HepG2 (cell line): ENCODE measurements at regions not wholly inside any gene's neighbourhood (a gene's known extent, or its start where the extent isn't known, plus 50 kb on each side); places are given as distances from the start of the nearest gene placed in this dataset.

Experiments used
- EEA1 ChIP-seq: sonication (generic); formaldehyde crosslinking; IDR thresholded peaks from 2 replicates; pipeline ENCODE4 v1.5.1; 2020; ENCODE audit warnings: mild to moderate bottlenecking, missing genetic modification reagents, borderline replicate concordance
- FOXA3 ChIP-seq: IDR thresholded peaks from 2 replicates; pipeline ENCODE4 v1.6.1; 2016; ENCODE audit warnings: missing genetic modification reagents, missing compliant biosample characterization
- GATAD1 ChIP-seq: IDR thresholded peaks from 2 replicates; pipeline ENCODE4 v1.6.1; 2016; ENCODE audit warnings: missing genetic modification reagents, missing compliant biosample characterization
- KAT8 ChIP-seq: IDR thresholded peaks from 2 replicates; pipeline ENCODE4 v1.6.1; 2016; ENCODE audit warnings: missing genetic modification reagents, missing compliant biosample characterization
- KMT2A ChIP-seq: sonication (generic); formaldehyde crosslinking; IDR thresholded peaks from 2 replicates; pipeline ENCODE4 v1.4.0; 2020; ENCODE audit warnings: missing genetic modification reagents
- MBD4 ChIP-seq: IDR thresholded peaks from 2 replicates; pipeline ENCODE4 v1.6.1; 2012; ENCODE audit warnings: low read length, inconsistent platforms, borderline replicate concordance
- NFYC ChIP-seq: IDR thresholded peaks from 2 replicates; pipeline ENCODE4 v1.6.1; 2016; ENCODE audit warnings: missing genetic modification reagents, missing compliant biosample characterization
- PLRG1 ChIP-seq: fragments of 450-650 bp; conservative IDR thresholded peaks from 2 replicates; pipeline ENCODE4 v1.6.1; 2016
- RXRB ChIP-seq: IDR thresholded peaks from 2 replicates; pipeline ENCODE4 v1.6.1; 2016; ENCODE audit warnings: borderline replicate concordance, missing genetic modification reagents, missing compliant biosample characterization
- SALL2 ChIP-seq: sonication (generic); formaldehyde crosslinking; IDR thresholded peaks from 2 replicates; pipeline ENCODE4 v1.8.1; 2023; ENCODE audit warnings: mild to moderate bottlenecking, missing genetic modification reagents, inconsistent platforms
- ZFP36L2 ChIP-seq: sonication (generic); formaldehyde crosslinking; IDR thresholded peaks from 2 replicates; pipeline ENCODE4 v1.4.0; 2020; ENCODE audit warnings: missing genetic modification reagents
- ZNF329 ChIP-seq: sonication (generic); formaldehyde crosslinking; IDR thresholded peaks from 2 replicates; pipeline ENCODE4 v1.9.0; 2021; ENCODE audit warnings: low read depth, mild to moderate bottlenecking, missing genetic modification reagents
- ZNF547 ChIP-seq: sonication (generic); formaldehyde crosslinking; IDR thresholded peaks from 2 replicates; pipeline ENCODE4 v1.5.1; 2020; ENCODE audit warnings: mild to moderate bottlenecking, missing genetic modification reagents
- ZNF644 ChIP-seq: IDR thresholded peaks from 2 replicates; pipeline ENCODE4 v1.6.1; 2016; ENCODE audit warnings: low read depth
- ZNF878 ChIP-seq: sonication (generic); formaldehyde crosslinking; IDR thresholded peaks from 2 replicates; pipeline ENCODE4 v1.8.1; 2023; ENCODE audit warnings: mild to moderate bottlenecking, missing genetic modification reagents, moderate library complexity
- ZSCAN22 ChIP-seq: sonication (generic); formaldehyde crosslinking; IDR thresholded peaks from 2 replicates; pipeline ENCODE4 v1.4.0; 2020; ENCODE audit warnings: mild to moderate bottlenecking, missing genetic modification reagents
- ZSCAN30 ChIP-seq: sonication (generic); formaldehyde crosslinking; IDR thresholded peaks from 2 replicates; pipeline ENCODE4 v1.5.0; 2020; ENCODE audit warnings: mild to moderate bottlenecking, missing genetic modification reagents
- ZSCAN31 ChIP-seq: sonication (generic); formaldehyde crosslinking; IDR thresholded peaks from 2 replicates; pipeline ENCODE4 v1.5.0; 2020; ENCODE audit warnings: low read depth, mild to moderate bottlenecking, missing genetic modification reagents
- TF ChIP-seq, protein P1 (sequence below): sonication (generic); formaldehyde crosslinking; IDR thresholded peaks from 2 replicates; pipeline ENCODE4 v1.5.1; 2020; ENCODE audit warnings: missing genetic modification reagents, mild to moderate bottlenecking, borderline replicate concordance
- TF ChIP-seq, protein P2 (sequence below): sonication (generic); formaldehyde crosslinking; IDR thresholded peaks from 2 replicates; pipeline ENCODE4 v1.4.0; 2020; ENCODE audit warnings: missing genetic modification reagents, borderline replicate concordance
- TF ChIP-seq, protein P3 (sequence below): IDR thresholded peaks from 2 replicates; pipeline ENCODE4 v1.4.0; 2020; ENCODE audit warnings: mild to moderate bottlenecking, missing genetic modification reagents
- TF ChIP-seq, protein P4 (sequence below): sonication (generic); formaldehyde crosslinking; IDR thresholded peaks from 2 replicates; pipeline ENCODE4 v1.9.0; 2022; ENCODE audit warnings: low read depth, missing genetic modification reagents
- TF ChIP-seq, protein P5 (sequence below), 2 experiments: fragments of 450-650 bp in 1 of 2; sonication (generic) in 1 of 2; formaldehyde crosslinking; IDR thresholded peaks; 2 replicates each; pipeline versions ENCODE4 v1.5.0 to v1.8.0; 2020 to 2022; ENCODE audit warnings: mild to moderate bottlenecking in 1 of 2, missing genetic modification reagents in 1 of 2

DNA sequence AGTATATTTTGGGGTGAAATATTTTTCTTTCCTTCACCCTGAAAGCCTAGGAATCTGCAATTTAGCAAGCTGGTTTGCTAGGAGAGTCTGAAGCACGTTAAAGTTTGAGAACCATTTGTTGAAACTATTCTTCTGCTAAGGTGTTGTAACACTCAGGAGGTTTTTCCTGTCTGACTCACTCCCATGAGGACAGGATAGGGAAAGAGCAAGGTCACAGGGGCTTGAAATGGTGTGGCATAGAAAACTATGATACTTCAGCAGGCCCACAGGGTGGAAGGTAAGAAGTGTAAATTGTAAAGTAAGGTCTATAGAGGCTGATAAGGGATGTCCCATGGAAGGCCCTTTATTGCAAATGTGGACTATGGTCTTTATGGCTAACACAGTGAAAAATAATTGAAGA, 177.7 kb upstream of the ZC3H15 start (continued):
- TF ChIP-seq KMT2A (CRISPR knock-in tag) = no peak
- TF ChIP-seq, protein P1, sequence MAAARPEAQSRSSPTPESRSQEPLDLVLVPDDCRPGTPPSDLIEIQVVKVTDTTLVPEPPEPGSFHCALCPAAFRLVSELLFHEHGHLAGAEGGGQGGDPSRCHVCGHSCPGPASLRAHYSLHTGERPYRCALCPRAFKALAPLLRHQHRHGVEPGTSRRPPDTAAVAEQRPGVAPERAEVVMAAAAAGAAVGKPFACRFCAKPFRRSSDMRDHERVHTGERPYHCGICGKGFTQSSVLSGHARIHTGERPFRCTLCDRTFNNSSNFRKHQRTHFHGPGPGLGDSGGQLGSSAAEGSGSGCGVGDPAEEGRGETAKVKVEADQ = no peak
- 0 out of 2 replicates have a peak, but pooled peaks have one; percentile 32 for TF ChIP-seq MBD4
- TF ChIP-seq FOXA3 (CRISPR knock-in tag) = peak; percentile 53
- TF ChIP-seq ZFP36L2 (CRISPR knock-in tag) = no peak
- TF ChIP-seq ZNF644 (CRISPR knock-in tag) = peak; percentile 81; the same call in 1 of the 2 replicates
- TF ChIP-seq ZSCAN22 (CRISPR knock-in tag) = no peak
- TF ChIP-seq, protein P2, sequence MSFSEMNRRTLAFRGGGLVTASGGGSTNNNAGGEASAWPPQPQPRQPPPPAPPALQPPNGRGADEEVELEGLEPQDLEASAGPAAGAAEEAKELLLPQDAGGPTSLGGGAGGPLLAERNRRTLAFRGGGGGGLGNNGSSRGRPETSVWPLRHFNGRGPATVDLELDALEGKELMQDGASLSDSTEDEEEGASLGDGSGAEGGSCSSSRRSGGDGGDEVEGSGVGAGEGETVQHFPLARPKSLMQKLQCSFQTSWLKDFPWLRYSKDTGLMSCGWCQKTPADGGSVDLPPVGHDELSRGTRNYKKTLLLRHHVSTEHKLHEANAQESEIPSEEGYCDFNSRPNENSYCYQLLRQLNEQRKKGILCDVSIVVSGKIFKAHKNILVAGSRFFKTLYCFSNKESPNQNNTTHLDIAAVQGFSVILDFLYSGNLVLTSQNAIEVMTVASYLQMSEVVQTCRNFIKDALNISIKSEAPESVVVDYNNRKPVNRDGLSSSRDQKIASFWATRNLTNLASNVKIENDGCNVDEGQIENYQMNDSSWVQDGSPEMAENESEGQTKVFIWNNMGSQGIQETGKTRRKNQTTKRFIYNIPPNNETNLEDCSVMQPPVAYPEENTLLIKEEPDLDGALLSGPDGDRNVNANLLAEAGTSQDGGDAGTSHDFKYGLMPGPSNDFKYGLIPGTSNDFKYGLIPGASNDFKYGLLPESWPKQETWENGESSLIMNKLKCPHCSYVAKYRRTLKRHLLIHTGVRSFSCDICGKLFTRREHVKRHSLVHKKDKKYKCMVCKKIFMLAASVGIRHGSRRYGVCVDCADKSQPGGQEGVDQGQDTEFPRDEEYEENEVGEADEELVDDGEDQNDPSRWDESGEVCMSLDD = 0 out of 2 replicates have a peak, but pooled peaks have one; percentile 28
- TF ChIP-seq, protein P3, sequence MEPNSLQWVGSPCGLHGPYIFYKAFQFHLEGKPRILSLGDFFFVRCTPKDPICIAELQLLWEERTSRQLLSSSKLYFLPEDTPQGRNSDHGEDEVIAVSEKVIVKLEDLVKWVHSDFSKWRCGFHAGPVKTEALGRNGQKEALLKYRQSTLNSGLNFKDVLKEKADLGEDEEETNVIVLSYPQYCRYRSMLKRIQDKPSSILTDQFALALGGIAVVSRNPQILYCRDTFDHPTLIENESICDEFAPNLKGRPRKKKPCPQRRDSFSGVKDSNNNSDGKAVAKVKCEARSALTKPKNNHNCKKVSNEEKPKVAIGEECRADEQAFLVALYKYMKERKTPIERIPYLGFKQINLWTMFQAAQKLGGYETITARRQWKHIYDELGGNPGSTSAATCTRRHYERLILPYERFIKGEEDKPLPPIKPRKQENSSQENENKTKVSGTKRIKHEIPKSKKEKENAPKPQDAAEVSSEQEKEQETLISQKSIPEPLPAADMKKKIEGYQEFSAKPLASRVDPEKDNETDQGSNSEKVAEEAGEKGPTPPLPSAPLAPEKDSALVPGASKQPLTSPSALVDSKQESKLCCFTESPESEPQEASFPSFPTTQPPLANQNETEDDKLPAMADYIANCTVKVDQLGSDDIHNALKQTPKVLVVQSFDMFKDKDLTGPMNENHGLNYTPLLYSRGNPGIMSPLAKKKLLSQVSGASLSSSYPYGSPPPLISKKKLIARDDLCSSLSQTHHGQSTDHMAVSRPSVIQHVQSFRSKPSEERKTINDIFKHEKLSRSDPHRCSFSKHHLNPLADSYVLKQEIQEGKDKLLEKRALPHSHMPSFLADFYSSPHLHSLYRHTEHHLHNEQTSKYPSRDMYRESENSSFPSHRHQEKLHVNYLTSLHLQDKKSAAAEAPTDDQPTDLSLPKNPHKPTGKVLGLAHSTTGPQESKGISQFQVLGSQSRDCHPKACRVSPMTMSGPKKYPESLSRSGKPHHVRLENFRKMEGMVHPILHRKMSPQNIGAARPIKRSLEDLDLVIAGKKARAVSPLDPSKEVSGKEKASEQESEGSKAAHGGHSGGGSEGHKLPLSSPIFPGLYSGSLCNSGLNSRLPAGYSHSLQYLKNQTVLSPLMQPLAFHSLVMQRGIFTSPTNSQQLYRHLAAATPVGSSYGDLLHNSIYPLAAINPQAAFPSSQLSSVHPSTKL (CRISPR knock-in tag) = peak; percentile 86
- no peak for TF ChIP-seq ZNF547 (CRISPR knock-in tag)
- TF ChIP-seq ZSCAN30 = no peak
- TF ChIP-seq ZNF878 (CRISPR knock-in tag) = no peak
- TF ChIP-seq KAT8 (CRISPR knock-in tag) = no peak
- peak; percentile 35; the same call in 1 of the 2 replicates for TF ChIP-seq RXRB (CRISPR knock-in tag)
- TF ChIP-seq PLRG1 = no peak
- TF ChIP-seq, protein P4, sequence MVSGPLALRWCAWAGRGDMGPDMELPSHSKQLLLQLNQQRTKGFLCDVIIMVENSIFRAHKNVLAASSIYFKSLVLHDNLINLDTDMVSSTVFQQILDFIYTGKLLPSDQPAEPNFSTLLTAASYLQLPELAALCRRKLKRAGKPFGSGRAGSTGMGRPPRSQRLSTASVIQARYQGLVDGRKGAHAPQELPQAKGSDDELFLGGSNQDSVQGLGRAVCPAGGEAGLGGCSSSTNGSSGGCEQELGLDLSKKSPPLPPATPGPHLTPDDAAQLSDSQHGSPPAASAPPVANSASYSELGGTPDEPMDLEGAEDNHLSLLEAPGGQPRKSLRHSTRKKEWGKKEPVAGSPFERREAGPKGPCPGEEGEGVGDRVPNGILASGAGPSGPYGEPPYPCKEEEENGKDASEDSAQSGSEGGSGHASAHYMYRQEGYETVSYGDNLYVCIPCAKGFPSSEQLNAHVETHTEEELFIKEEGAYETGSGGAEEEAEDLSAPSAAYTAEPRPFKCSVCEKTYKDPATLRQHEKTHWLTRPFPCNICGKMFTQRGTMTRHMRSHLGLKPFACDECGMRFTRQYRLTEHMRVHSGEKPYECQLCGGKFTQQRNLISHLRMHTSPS = no peak
- no peak for TF ChIP-seq ZSCAN31
- TF ChIP-seq NFYC (CRISPR knock-in tag) = no peak
- TF ChIP-seq SALL2 (CRISPR knock-in tag) = no peak
- TF ChIP-seq ZNF329 = no peak
- TF ChIP-seq, protein P5, sequence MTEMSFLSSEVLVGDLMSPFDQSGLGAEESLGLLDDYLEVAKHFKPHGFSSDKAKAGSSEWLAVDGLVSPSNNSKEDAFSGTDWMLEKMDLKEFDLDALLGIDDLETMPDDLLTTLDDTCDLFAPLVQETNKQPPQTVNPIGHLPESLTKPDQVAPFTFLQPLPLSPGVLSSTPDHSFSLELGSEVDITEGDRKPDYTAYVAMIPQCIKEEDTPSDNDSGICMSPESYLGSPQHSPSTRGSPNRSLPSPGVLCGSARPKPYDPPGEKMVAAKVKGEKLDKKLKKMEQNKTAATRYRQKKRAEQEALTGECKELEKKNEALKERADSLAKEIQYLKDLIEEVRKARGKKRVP (CRISPR knock-in tag; IDR thresholded peaks at IDR 0.05) = no peak
- no peak for TF ChIP-seq EEA1 (CRISPR knock-in tag)
- TF ChIP-seq GATAD1 (CRISPR knock-in tag) = no peak
